ENCODE measurements at regions not wholly inside any gene's neighbourhood (a gene's known extent, or its start where the extent isn't known, plus 50 kb on each side); places are given as distances from the start of the nearest gene placed in this dataset.

DNA sequence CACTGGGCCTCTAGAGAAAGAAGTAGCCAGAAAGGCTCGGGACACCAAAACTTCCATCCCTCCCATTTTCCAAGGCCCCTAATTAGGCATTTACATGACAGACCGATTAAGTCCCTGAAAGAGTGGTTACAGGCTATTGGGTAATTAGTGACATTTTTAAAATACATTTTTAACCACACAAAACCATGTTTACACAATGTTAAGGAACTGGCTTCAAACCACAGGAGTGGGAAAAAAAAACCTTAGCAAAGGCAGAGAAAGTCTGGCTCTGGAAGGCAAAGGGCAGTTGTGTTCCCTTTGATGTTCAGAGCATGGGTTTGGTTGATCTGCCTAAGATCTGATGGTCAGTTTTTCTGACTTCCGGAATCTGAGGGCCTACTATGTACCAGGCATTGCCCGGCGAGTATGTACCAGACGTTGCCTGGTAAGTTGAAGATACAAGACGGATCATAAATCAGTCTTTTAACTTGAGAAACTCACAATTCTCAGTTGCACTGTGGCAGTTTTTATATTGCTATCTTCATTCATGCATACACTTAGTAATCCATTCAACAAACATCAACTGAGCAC is 576.5 kb downstream of the MED13L start:
- no peak for DNase-seq

DNA sequence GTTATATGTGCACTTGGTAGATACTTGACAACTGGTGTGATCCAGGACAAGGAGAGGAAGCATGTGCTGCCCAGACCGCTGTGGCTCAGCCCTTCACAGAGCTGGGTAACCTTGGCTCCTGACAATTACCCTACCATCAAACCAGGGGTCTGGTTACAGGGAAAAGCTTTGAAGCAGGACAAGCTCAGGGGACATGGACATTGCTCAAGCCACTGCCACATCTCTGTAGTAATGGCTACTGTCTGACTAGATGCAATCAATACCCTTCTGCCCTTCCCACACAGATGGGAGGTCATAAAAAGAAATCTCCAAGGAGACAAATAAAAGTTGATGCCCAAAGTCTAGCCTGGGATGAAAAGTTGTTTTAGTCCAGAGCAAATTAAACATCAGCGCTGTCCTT is 577.4 kb downstream of the MED13L start:
- no peak for DNase-seq

DNA sequence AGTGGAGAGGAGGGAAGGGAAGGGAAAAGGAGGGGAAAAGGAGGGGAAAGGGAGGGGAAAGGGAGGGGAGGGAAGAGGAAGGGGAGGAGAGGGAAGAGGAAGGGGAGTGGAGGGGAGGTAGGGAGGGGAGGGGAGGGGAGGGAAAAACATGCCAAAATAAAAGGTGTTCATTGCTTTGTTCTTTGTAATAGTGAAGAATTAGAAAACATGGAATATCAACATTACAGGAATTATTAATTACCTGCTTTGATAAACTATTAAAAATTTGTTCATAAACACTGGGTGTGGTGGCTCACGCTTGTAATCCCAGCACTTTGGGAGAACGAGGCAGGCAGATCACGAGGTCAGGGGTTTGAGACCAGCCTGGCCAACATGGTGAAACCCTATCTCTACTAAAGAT is 579.2 kb downstream of the MED13L start:
- DNase-seq, result no peak

DNA sequence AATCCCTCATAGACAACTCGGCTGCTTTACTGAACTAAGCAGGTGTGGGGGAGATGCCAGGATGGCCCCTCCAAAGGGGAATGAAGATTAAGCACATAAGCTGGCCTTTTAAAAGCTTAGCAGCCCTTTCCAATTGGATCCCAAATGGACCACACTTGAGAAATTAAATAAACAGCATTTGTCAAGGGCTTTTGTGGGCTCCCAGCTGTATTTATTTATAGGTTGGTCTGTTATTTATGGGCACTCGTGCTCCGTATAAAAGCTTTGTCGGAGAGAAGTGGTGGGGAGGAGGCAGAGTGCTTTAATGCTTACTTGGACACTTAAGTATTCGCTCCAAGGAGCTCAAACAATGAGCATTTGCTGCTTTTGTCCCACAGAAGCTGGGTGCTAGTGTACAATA is 580.2 kb downstream of the MED13L start:
- DNase-seq, result no peak

DNA sequence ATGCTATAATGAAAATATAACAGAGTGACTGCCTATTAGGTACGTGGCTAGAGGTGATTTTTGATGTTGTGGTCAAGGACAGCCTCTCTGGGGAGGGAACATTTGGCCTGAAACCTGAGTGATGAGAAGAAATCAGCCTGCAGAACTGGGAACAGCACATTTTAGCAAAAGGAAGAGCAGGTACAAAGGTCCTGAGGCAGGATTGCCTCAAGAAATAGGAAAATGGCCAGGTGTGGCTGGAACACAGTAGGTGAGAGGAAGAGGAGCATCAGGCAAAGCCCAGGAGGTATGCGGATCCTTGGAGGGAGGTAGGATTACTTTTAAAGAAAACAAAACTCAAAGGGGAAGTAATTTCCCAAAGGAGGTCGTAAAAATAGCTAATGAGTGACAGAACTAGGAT is 582.9 kb downstream of the MED13L start:
- no peak for DNase-seq

DNA sequence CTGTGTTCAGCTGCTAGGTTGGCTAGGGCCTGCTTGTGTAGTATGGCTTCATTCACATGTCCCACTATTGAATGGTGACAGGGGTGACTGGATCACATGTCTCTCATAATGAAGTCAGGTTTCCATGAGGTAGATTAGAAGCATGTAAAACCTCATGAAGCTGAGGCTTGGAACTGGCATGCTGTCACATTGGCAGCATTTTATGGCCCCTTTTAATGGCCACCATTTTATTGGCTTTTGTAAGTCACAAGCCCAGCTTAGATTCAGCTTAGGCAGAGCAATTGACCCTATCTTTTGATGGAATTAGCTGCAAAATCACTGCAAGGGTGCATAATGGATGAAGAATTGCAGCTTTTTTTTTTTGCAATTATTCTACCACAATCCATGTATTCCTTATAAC is 583.5 kb downstream of the MED13L start:
- no peak for DNase-seq

DNA sequence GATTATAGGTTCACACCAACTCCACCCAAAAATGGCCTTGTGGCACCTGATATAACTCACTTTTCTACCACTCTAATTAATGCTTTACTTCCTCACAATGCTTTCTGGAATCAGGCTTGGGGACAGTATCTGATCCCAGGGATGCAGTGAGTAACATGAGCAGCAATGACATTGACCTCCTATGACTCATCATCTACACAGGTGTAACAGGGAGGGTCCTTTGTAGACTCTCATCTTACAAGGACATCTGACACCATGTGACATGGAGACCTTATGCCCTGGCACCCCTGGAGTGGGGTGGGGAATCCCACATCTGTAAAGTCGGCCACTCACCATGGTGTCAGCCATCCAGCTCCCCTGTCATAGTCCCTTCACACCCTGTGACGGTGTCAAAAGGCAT is 586.4 kb downstream of the MED13L start:
- no peak for DNase-seq

DNA sequence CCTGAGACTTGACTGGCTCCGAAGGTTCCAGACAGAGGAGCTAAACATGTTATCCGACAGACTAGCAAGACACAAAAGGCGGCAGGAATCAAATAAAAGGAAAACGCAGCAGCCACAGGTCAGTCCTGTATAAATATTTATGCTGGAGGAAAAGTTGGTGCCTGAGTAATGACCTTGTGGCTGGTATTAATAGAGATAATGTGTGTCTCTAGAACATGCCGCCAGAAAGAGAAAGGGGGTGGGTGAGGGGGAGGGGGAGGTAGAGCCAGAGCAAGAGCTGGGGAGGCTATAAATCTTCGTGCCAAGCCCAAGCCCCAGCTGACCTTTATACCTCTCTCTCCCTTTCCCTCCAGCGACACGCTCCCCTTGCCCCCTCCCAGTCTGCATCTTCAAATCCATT is 590.4 kb downstream of the MED13L start:
- no peak for DNase-seq

DNA sequence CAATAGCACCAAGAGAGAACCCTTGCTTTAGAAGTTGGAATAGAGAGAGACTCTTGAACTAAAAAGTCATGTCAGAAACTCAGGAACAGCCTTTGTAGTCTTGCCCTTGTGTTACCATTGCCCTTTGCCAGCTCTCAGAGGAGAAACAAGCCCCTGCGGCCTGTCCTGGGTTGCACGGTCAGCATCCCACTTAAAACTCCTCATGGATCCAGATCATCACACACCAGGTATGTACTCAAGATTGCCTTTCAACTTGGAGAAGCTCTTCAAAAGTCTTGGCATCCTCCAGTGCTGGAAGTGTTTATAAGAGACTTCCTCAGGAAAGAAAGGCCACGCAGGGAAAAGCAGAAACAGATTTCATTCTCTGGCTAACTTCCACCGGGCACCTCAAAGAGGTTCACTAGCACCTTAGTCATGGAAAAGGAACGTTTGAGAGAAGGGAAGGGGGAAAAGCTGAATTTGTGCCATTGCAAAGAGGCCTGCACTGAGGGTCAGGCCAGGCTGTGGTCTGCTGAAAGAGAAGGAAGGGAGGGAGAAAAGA is 594.2 kb downstream of the MED13L start:
- no peak for DNase-seq

DNA sequence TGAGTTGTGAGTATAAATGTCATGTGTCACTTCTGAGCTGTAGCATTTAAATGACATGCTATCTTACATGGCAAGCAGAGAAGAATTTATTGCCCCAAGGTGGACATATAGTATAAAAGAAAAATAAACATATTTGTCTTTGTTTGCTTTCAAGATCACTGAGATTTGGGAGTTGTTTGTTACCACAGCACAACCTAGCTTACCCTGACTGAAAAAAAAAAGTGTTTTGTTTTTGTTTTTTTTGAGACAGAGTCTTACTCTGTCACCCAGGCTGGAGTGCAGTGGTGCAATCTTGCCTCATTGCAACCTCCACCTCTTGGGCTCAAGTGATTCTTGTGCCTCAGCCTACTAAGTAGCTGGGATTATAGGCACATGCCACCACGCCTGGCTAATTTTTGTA is 596.5 kb downstream of the MED13L start:
- no peak for DNase-seq

DNA sequence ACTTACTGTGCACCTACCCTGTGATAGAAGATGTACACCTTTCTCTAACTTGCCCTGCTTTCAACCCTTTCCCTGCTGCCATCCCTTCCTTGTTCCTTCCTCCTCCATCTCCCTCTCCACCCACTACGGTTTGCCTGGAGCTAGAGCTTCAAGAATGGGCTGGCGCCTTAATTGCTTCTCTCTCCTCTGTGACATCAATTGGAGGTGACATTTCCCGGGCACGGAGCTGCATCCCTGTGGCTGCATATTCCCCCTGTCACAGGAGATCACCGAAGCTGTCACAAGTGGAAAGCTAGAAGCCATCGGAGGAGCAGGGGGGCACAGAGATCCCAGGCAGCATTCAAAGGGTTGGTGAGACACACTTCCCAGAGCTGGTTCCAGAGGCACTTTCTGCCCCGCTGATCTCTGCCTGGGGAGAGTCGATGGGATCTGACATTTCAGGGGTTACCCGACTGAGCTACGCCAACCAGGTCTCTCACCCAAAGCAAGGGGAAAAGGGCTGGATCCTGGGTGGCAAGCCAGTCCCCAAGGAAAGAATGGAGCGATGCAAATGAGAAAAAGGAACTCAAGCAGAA is 604.9 kb downstream of the MED13L start:
- DNase-seq, result no peak

DNA sequence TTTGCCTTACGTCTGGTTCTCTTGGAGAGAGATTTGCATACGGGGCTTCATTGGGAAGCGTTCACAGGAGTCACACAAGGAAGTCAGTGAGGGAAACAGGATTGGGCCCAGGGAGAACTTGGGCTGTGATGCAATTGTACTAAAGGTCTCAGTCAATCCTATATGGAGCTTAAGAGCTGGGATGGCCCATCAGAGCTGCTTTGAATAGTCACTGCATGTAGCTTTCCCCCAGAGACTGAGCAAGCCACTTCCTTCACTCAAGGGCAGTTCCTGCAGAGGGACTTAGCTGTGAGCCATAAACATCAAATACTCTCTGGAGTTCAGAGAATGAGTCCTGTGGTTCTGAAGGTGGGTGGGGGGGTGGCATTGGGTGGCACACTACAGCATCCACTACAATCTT is 605.4 kb downstream of the MED13L start:
- no peak for DNase-seq

DNA sequence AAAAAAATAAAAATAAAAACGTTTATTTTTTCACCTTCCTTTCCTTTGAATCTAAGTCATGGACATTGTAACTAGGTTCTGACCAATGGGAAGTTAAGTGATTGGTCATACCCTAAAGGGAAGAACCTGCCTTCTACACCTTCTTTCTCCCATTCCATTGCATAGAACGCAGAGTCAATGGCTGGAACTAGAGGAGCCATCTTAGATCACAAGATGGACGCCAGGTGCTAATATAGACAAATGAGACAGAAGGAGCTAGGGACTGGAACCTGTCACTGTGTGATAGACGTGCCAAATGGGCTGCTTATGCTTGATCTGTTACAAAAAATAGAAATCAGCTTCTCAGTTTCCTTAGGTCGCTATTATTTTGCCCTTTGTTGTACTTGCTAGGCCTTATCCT is 606.6 kb downstream of the MED13L start:
- no peak for DNase-seq

DNA sequence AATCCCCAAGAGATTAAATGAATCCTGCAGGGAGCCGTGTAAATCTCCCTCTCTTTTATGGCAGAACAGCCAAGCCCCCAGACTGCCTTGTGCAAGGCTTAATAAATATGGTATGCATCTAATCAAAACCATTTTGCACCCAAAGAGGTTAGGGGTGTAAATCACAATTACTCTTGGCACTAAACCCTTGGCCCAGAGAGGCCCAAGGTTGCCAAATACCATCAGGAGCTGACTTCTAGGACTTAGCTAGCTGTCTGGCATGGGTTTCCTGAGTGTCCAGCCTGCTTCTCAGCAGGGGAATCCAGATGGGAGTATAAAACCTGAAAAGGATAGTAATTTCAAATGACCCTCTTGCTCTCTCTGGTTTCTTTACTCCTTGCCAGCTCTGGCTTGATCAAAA is 610.4 kb downstream of the MED13L start:
- DNase-seq, result no peak

DNA sequence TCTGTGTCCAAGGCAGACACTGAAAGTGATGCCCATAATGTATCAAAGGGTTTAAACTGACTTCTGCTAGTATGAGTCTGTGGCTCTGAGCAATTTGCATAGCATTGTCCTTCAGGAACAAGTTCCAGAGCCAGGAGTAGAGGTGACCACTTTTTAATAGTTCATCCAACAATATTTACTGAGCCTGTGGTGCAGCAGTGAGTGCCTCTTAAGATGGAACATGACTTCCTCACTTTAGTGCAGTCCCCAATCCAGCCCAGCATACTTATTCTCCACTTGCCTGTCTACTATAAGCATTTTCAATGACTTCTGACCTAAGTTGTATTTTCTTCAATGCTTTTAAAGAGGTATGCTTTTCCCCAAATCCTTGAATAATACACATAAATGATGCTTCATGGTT is 611.3 kb downstream of the MED13L start:
- DNase-seq, result no peak

DNA sequence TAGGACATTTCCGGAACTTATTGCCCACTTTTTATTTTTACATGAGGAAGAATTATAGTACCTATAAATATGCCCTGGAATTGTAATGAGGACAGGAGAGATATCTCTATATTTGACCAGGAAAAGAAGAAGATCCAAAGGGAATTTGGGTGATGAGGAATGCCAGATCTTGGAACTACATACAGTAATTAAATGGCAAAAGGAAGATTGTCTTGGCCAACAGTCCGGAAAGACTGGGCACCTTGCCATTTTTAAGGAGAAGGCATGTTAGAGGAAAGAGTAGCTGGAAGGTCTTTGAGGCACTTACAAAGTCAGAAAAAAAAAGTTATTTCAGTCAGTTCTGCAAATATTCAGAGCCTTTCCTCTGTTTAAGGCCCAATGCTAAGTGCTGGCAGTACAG is 616.4 kb downstream of the MED13L start:
- peak; percentile 47 to 52 for DNase-seq

DNA sequence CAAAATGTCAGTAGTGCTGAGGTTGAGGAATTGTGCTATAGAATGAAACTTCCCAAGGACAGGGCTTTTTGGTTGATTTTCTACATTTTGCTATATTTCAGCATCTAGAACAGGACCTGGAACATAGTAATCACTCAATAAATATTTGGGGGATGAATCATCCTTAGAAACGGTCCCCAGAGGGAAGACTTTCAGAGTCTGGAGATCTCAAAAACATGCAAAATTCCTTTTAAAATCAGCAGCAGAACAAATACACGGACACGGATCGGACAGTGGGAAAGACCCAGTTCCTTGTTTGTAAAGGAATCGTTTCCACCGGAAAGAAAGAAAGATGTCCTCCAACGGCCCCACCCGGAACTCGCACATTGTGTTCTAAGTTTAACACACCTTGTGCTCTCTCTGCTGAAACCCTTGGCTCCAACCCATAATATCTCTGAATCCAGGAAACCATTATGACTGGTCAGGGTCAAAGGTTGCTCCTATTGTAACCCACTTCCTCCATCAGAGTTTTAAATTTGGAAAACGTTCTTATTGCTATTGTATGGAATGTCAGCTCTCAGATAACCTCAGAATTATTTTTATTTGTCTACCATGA is 617.2 kb downstream of the MED13L start:
- DNase-seq, result no peak

DNA sequence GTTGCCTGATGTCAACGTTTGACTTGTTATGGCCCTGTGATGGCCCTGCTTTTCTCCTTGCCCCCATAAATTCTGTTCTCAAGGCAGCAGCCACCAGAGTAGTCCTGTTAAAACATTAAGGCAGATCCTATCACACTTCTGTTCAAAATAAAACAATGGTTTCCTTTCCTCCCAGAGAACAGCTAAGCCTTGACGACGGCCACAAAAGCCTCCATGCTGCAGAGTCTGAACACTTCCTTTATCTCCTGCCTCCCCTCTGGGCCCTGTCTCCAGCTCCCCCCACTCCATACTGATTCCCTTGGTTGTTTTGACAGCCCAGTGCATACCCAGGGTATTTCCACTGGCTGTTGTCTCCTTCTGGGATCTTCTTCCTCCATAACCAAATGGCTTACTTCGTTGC is 618.1 kb downstream of the MED13L start:
- no peak for DNase-seq

DNA sequence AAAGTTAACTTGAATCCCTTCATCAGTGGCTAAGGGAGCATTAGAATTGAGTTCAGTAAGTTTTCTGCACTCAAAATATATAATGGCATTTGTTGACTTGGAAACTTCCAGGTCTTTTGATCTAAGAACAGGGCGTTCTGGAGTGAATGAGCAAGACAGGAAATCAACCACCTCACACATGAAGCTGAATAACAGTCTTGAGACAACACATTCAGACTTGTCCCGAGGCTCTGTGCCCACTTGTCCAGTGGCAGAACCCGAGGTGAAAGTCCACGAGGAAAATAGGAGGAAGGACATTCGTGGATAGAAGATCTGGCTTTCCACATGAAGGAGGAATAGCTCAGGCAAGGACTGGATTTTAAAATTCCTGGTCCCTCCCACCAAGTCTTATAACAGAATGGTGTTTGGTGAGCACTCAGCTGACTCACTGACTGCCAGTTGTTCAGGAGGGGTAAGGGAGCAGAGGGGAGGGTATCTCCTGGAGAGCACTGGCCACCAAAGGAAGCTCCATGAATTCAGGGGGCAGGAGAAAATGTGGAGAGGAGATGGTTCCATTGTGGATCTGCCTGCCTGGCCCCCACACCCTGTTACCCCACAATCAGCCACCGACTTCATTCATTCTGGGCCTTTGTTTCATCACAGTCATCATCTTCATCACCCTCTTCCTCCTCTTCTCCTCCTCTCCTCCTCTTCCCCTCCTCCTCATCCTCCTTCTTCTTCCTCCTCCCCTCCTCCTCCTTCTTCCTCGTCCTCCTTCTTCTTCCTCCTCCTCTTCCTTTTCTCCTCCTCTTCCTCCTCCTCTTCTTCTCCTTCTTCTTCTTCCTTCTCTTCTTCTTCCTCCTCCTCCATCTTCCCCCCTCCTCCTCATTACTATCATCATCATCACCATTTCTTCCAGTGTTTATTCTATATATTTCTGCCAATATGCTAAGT is 620.1 kb downstream of the MED13L start:
- DNase-seq, result no peak

DNA sequence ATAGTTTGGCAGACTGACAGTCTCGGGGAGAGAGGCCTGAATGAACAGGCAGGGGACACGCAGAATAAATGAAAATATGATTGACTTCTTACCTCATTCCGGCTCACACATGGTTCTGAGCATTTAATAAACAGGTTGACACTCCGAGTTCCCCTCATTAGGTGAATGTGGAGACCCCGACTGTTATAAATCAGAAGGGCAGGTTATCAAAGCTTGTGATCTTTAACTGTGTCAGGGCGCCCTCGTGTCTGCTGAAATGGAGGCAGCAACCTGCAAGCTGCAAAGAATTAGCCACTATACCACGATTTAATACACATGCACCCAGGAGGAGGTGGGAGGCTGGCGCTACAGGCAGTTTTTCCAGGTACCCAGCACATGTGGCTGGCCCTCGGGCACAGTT is 627.5 kb downstream of the MED13L start:
- no peak for DNase-seq

DNA sequence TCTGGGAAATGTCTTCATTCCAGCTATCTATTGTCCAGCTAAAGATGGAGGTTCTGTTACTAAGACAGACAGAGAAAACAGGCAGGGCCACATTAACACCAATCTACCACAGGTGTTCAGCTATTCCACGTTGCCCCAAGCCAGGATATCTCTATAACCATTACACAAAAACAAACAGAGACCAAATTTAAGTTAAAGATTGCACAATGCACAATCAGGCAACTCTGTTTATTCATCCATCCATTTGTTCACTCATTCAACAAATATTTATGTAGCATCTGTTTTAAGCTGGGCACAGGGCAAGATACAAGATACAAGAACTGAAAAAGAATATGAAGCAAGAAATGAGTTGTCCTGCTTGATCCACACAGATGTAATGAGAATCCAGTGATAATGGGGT is 629.0 kb downstream of the MED13L start:
- DNase-seq, result no peak

DNA sequence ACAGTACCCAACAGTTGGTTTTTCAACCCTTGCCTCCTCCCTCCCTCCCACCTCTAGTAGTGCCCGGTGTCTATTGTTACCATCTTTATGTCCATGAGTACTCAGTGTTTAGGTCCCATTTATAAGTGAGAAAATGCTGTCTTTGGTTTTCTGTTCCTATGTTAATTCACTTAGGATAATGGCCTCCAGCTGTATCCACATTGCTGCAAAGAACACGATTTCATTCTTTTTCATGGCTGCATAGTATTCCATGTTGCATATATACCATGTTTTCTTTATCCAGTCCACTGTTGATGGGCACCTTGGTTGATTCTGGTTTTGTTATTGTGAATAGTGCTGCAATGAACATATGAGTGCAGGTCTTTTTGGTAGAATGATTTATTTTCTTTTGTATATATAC is 631.3 kb downstream of the MED13L start:
- no peak for DNase-seq

DNA sequence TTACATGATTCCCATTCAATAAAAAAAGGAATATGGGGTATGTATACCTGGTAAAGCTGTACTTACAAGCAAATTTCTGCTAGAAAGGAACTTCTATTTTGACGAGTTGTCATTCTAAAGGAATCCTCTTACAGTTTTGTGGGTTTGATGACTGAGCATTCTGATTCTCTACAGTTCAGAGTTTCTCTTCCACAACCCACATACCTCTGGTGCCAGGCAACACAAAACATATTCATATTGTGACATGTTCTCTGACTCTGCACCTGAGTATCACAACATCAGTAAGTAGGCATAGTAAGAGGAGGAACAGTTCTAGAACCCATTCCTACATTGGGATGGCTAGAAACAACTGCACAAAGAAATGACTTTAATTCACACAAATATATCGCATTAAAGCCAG is 636.6 kb downstream of the MED13L start:
- DNase-seq, result no peak

Data from right lung (tissue), 2 donors.